ENCODE measurements at regions not wholly inside any gene's neighbourhood (a gene's known extent, or its start where the extent isn't known, plus 50 kb on each side); places are given as distances from the start of the nearest gene placed in this dataset.

DNA sequence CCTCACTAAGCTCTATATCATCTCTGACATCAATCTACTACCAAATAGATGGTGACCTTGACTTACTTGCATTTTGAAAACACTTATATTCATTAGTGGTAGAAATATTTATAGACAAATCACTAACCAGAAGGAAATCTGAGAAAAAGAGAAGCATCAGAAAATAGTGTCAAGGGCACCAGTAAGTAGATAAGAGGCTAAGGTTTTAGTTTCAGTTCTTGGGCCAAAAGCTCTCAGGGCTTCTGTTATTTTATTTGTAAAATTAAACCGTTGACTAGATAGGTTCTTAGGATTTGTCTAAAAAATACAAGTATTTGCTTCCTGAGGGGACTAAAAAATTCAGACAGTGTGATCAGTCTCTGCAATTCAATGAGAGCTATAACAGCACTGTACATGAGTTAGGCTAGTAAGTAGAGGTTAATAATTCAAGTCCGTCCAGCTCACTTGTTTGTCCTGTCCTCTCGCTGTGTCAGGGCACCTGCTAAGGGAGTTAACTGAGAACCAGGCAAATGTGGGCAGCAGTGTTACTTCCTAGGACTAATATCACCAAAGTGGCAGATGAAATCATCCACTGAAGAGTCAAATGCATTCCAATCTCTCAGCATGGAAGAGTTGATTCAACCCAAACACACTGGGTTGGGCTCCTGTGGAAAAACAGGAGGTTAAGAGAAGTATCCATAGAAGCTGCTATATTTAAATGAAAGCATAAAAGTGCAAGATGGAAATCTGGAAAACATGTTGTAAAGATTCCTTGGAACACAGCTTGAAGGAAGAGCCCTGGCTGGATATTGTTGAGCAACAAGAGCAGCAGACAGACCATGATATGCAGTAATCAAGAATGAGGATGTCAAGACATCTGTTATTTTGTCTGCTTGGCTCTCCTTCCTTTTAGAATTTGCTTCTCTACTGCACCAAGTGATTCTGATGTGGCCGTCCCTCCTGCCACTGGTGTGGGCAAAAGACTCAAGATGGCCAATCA, 134.9 kb upstream of the ZBTB20 start:
- H3K36me3 Mint-ChIP-seq (ENCODE audit: unreplicated experiment) = no peaks in the 10 kb centered on the region
- no peak for DNase-seq
- no peaks in the 10 kb centered on the region for H3K4me1 Mint-ChIP-seq (ENCODE audit: low read depth, unreplicated experiment)
- H3K4me3 Mint-ChIP-seq (ENCODE audit: unreplicated experiment) = no peak overlapping the region
- H3K27ac Mint-ChIP-seq (ENCODE audit: unreplicated experiment) = no peak overlapping the region
- H3K27me3 Mint-ChIP-seq (ENCODE audit: unreplicated experiment) = no peaks in the 10 kb centered on the region
- H3K9me3 Mint-ChIP-seq (ENCODE audit: unreplicated experiment) = no peaks in the 10 kb centered on the region
- TF ChIP-seq, protein P1, sequence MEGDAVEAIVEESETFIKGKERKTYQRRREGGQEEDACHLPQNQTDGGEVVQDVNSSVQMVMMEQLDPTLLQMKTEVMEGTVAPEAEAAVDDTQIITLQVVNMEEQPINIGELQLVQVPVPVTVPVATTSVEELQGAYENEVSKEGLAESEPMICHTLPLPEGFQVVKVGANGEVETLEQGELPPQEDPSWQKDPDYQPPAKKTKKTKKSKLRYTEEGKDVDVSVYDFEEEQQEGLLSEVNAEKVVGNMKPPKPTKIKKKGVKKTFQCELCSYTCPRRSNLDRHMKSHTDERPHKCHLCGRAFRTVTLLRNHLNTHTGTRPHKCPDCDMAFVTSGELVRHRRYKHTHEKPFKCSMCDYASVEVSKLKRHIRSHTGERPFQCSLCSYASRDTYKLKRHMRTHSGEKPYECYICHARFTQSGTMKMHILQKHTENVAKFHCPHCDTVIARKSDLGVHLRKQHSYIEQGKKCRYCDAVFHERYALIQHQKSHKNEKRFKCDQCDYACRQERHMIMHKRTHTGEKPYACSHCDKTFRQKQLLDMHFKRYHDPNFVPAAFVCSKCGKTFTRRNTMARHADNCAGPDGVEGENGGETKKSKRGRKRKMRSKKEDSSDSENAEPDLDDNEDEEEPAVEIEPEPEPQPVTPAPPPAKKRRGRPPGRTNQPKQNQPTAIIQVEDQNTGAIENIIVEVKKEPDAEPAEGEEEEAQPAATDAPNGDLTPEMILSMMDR (IDR thresholded peaks at IDR 0.05; ENCODE audit: partially characterized antibody, unreplicated experiment) = no peak

DNA sequence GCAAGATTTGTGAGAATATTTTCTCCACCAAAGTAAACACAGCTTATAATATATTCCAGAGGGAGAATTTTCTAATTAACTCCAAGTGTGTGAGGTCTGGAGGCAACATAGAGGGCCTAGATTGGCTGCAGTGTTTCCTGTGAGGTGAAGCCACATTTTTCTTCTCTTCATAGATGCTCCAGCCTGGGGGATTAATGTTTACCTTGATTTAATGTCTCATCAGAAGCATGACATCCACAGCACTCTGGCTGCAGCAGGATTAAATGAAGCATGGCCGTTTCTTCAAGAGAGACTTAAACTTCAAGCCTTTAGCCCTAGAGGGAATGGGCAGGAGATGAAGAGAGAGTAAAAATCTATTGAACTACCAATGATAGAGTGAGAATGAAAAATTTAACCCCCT, 137.9 kb upstream of the ZBTB20 start:
- H3K36me3 Mint-ChIP-seq (ENCODE audit: unreplicated experiment) = no peaks in the 10 kb centered on the region
- no peaks in the 10 kb centered on the region for H3K4me1 Mint-ChIP-seq (ENCODE audit: low read depth, unreplicated experiment)
- no peak for DNase-seq
- TF ChIP-seq, protein P1 (IDR thresholded peaks at IDR 0.05; ENCODE audit: partially characterized antibody, unreplicated experiment) = no peak
- H3K27me3 Mint-ChIP-seq (ENCODE audit: unreplicated experiment) = no peaks in the 10 kb centered on the region
- no peaks in the 10 kb centered on the region for H3K9me3 Mint-ChIP-seq (ENCODE audit: unreplicated experiment)
- no peak overlapping the region for H3K4me3 Mint-ChIP-seq (ENCODE audit: unreplicated experiment)
- no peak overlapping the region for H3K27ac Mint-ChIP-seq (ENCODE audit: unreplicated experiment)

DNA sequence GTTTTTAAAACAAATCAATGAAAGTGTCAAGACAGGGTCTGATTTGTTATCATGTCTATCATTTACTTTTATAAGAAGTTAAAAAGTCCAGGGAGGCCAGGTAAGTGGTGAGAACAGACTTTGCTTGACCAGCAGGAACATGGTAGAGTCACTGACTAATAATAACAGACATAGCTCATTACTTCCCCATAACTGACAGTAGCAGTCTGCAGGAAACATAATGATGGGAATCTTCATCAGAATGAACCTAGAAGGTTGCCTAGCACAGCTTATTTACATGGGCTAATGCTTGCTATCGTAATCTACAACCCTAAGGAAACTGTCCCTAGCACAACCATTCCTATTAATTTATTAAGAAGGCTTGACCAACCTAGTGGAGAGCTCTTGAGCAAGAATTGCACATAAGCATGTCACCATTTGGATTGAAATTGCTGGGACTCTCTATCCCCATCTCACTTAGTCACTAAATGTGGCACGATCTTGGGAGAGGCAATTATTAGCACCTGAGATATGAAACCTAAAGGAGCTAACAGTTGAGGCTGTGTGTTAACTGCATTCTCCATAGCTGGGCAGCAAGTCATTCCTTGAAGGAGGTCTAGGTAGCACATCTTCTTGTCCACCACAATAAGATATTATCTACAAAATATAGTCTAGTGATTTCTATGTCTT, 139.6 kb upstream of the ZBTB20 start:
- no peaks in the 10 kb centered on the region for H3K27me3 Mint-ChIP-seq (ENCODE audit: unreplicated experiment)
- H3K4me3 Mint-ChIP-seq (ENCODE audit: unreplicated experiment) = no peak overlapping the region

DNA sequence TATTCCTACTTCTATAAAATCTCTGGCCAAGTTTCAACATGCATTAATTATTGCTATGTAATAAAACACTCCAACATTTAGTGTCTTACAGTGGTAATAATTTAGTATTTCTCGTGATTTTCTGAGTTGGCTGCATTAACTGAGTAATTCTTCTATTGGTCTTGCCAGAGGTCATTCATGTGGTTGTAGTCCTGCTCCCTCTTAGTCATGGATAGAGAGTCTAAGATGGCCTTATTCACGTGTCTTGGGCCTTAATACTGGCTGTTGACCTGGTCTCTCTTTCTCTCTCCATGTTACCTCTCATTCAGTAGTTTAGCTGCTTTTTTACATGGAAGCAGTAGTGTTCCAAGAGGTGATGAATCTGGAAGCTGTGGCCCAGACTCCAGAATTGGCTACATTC, 140.1 kb upstream of the ZBTB20 start:
- Mint-ChIP-seq H3K4me3 (ENCODE audit: unreplicated experiment) (no peak overlapping the region), H3K9me3 (ENCODE audit: unreplicated experiment) (no peaks in the 10 kb centered on the region), H3K36me3 (ENCODE audit: unreplicated experiment) (no peaks in the 10 kb centered on the region), H3K27ac (ENCODE audit: unreplicated experiment) (no peak overlapping the region), H3K27me3 (ENCODE audit: unreplicated experiment) (no peaks in the 10 kb centered on the region), H3K4me1 (ENCODE audit: low read depth, unreplicated experiment) (no peaks in the 10 kb centered on the region)
- TF ChIP-seq, protein P1 (IDR thresholded peaks at IDR 0.05; ENCODE audit: partially characterized antibody, unreplicated experiment) = no peak
- no peak for DNase-seq

More for the DNA sequence above, 139.6 kb upstream of the ZBTB20 start:
- Mint-ChIP-seq H3K36me3 (ENCODE audit: unreplicated experiment) (no peaks in the 10 kb centered on the region), H3K27ac (ENCODE audit: unreplicated experiment) (no peak overlapping the region), H3K9me3 (ENCODE audit: unreplicated experiment) (no peaks in the 10 kb centered on the region), H3K4me1 (ENCODE audit: low read depth, unreplicated experiment) (no peaks in the 10 kb centered on the region)
- TF ChIP-seq, protein P1 (IDR thresholded peaks at IDR 0.05; ENCODE audit: partially characterized antibody, unreplicated experiment) = no peak
- DNase-seq = no peak

DNA sequence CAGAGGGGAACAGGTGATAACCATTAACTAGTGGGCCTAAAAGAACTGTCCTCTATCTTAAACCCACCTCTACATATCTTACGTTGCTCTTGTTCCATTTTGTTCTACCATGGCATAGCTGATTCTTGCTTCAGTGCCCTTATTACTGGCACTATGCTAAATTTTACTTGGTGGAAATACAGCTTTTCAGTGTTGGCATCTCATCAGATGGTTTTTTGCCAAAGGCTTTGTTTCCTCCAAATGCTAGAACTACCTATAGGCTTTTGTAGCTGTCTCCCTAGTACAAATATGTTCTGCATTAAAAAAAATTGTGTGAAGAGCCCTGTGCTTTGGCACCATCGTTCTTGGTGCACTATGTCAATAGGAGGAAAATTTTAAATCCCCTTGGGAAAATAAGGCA, 145.0 kb upstream of the ZBTB20 start:
- Mint-ChIP-seq H3K4me1 (ENCODE audit: low read depth, unreplicated experiment) (no peaks in the 10 kb centered on the region), H3K9me3 (ENCODE audit: unreplicated experiment) (no peaks in the 10 kb centered on the region), H3K36me3 (ENCODE audit: unreplicated experiment) (no peaks in the 10 kb centered on the region), H3K4me3 (ENCODE audit: unreplicated experiment) (no peak overlapping the region), H3K27ac (ENCODE audit: unreplicated experiment) (no peak overlapping the region), H3K27me3 (ENCODE audit: unreplicated experiment) (no peaks in the 10 kb centered on the region)
- no peak for DNase-seq
- TF ChIP-seq, protein P1 (IDR thresholded peaks at IDR 0.05; ENCODE audit: partially characterized antibody, unreplicated experiment) = no peak
